Activated CD4-positive, alpha-beta T cell treated with anti-CD3 and anti-CD28 coated beads, Interleukin-10, Interleukin-2, amounts not matched to agents 100 ng/mL and 50 ng/mL, durations not matched to agents 16 hours and 8 hours (primary cell): ENCODE measurements at regions not wholly inside any gene's neighbourhood (a gene's known extent, or its start where the extent isn't known, plus 50 kb on each side); places are given as distances from the start of the nearest gene placed in this dataset.

Experiments
- DNase-seq: peaks from one replicate; pipeline ENCODE4 v3.0.0-alpha.2; 2020

- DNase-seq: no peak
These were observed 62.3 kb upstream of the DAPL1 start for GRCh38 chr2:158732573-158733429.

GRCh38 chr2:158733430-158733755 is 61.7 kb upstream of the DAPL1 start:
- no peak for DNase-seq

DNA sequence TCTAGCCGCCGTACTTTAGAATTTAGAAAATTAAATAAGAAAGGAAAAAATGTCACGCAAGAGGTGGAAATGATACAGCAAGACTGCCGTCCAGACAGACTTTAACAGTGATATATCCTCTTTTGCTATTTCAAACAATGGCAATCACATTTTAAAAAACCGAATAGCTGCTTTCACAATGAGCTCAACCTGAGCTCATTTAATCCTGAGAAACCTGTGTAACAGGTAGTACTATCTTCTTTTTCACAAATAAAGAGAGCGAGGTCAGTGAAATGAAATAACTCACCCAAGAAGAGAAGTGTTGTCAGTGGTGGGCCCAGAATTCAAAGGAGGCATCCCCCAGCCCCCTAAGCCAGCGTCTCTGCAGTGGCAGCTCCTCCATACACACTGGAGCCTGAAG is 60.7 kb upstream of the DAPL1 start:
- DNase-seq: no peak

DNA sequence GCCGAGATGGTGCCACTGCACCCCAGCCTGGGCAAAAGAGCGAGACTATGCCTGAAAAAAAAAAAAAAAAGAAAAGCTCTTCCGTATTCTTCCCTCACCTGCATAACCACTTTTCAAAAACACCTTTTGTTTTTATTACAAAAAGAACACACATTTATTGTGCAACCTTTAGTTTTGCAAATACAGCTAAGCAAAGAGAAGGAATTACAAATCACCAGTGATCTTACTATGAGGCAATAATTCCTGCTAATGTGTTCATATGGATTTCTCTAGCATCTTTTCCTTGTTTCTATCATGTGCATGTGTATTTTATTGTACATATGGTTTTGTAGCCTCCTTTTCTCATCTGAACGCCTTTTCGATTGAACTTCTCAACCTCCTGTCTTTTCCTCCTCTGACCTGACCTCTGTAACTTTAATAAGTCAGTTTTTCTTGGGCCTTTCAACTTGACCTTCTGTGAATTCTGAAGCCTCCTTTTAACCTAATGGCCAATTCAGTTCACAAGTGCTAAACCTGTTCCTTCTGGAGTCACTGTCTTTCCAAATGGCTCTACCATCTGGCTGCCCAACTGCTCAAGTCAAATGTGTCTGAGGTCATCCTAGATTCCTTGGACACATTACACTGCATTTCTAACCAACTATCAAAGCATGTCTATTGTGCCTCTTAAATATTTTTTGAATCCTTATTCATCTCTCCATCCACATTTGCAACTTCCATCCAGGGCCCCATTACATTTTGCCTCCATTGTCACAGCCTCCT is 59.1 kb upstream of the DAPL1 start:
- no peak for DNase-seq

DNA sequence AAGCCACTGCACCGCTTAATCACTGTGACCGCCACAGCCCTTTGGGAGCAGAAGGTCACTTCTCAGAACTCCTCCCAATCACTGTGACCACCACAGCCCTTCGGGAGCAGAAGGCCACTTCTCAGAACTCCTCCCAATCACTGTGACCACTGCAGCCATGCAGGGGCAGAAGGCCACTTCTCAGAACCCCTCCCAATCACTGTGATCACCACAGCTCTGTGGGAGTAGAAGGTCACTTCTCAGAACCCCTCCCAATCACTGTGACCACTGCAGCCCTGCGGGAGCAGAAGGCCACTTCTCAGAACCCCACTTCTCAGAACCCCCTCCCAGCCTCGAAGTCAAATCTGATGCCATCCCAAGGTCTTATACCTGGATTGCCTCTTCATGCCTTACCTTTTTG is 56.8 kb upstream of the DAPL1 start:
- no peak for DNase-seq

- no peak for DNase-seq
These were observed 55.0 kb upstream of the DAPL1 start for GRCh38 chr2:158740127-158740526.

GRCh38 chr2:158740621-158741020 is 54.5 kb upstream of the DAPL1 start:
- no peak for DNase-seq

DNA sequence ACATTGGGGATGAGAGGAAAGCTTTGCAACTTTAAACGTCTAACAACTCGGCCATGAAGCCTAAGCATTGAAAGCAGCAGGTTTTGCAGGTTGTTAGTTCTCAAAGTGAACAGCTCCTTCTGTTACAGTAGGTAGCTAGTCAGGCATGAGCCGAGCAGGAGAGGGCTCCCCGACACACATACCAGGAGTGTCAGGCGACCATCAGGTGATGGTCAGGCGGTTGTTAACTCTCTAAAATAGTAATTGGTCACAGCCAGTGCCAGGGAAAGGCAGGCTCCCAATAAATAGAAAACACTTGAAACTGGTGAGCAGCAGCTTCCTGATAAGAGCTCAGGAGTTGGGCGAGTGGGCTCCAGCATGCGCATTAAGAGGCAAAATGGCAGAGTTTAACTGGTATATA is 53.5 kb upstream of the DAPL1 start:
- DNase-seq: no peak

GRCh38 chr2:158742536-158742935 is 52.6 kb upstream of the DAPL1 start:
- no peak for DNase-seq

- no peak for DNase-seq
These were observed 51.7 kb upstream of the DAPL1 start for GRCh38 chr2:158743466-158743865.

- DNase-seq: no peak
These were observed 51.2 kb upstream of the DAPL1 start for GRCh38 chr2:158743879-158744278.

DNA sequence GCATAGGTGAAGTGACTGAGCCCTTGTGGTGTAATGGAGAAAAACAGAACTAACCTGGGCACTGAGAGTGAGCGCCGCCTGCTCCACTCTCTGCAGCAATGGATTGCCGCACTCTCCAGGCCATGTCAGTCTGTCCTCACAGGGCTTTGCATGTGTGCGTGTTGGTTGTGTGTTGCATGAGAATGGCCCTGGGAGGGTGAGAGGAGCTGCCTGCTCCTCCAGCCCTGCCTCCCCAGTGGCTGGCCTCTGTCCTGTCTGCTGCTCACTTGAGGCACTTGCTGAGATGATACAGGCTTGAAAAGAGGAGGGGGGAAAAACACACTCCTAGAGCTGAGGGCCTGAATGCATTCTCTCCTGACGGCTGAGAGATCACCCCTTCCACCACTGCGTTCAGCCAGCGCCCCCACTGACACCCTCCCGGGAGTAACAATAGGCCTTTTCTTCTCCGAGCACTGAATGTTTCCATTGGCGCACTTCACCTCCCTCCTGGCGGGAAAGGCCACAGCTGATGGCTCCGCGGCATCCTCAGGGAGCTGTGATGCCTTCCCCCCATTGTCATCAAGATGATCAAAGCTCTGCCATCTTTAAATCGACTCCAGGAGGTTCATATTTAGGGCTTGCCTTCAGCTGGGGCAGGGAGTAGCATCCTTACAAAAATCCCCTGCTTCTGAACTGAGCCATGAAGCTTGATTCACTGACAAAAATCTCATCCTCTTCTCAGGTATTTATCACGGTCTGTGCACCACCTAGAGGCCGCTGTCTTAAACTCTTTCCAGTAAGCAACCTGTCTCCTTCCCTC is 49.9 kb upstream of the DAPL1 start:
- peak; percentile 39 for DNase-seq
